Effector CD4-positive, alpha-beta T cell (primary cell): ENCODE measurements at regions not wholly inside any gene's neighbourhood (a gene's known extent, or its start where the extent isn't known, plus 50 kb on each side); places are given as distances from the start of the nearest gene placed in this dataset.
"Not testable (repeated sequence)": the region's sequence is repeated elsewhere in the genome, so short reads cannot be mapped to it uniquely, and the experiment has no call there.

Experiments
- DNase-seq: peaks from one replicate; pipeline ENCODE4 v3.0.0-alpha.2; 2020

- no peak for DNase-seq
These were observed 269.0 kb downstream of the KTN1 start for GRCh38 chr14:55848964-55849363.

- no peak for DNase-seq
These were observed 268.4 kb upstream of the PELI2 start for GRCh38 chr14:55849833-55850232.

GRCh38 chr14:55850825-55851241, 267.4 kb upstream of the PELI2 start:
- DNase-seq = no peak

- no peak for DNase-seq
These were observed 266.9 kb upstream of the PELI2 start for GRCh38 chr14:55851301-55851700.

- no peak for DNase-seq
These were observed 266.2 kb upstream of the PELI2 start for GRCh38 chr14:55851961-55852360.

GRCh38 chr14:55855751-55856150, 262.5 kb upstream of the PELI2 start:
- DNase-seq = no peak

- DNase-seq = no peak
These were observed 259.6 kb upstream of the PELI2 start for GRCh38 chr14:55858604-55859003.

GRCh38 chr14:55861561-55861960, 256.6 kb upstream of the PELI2 start:
- DNase-seq = not testable (repeated sequence)

GRCh38 chr14:55864890-55865655, 253.1 kb upstream of the PELI2 start:
- DNase-seq = no peak

- DNase-seq = no peak
These were observed 250.9 kb upstream of the PELI2 start for GRCh38 chr14:55867311-55867710.

GRCh38 chr14:55867719-55868118, 250.5 kb upstream of the PELI2 start:
- DNase-seq = no peak

- no peak for DNase-seq
These were observed 248.7 kb upstream of the PELI2 start for GRCh38 chr14:55869397-55870049.

GRCh38 chr14:55873169-55873568, 245.0 kb upstream of the PELI2 start:
- no peak for DNase-seq

GRCh38 chr14:55874785-55875184, 243.4 kb upstream of the PELI2 start:
- no peak for DNase-seq

- DNase-seq = no peak
These were observed 240.3 kb upstream of the PELI2 start for GRCh38 chr14:55877942-55878341.

GRCh38 chr14:55881577-55882241, 236.5 kb upstream of the PELI2 start:
- no peak for DNase-seq

- DNase-seq = no peak
These were observed 233.4 kb upstream of the PELI2 start for GRCh38 chr14:55884819-55885218.

- no peak for DNase-seq
These were observed 229.1 kb upstream of the PELI2 start for GRCh38 chr14:55889124-55889523.

GRCh38 chr14:55891692-55892091, 226.5 kb upstream of the PELI2 start:
- DNase-seq = no peak

GRCh38 chr14:55892906-55893305, 225.3 kb upstream of the PELI2 start:
- no peak for DNase-seq

GRCh38 chr14:55893705-55894104, 224.5 kb upstream of the PELI2 start:
- no peak for DNase-seq

- no peak for DNase-seq
These were observed 221.2 kb upstream of the PELI2 start for GRCh38 chr14:55897031-55897430.

GRCh38 chr14:55898938-55899337, 219.3 kb upstream of the PELI2 start:
- no peak for DNase-seq

GRCh38 chr14:55899531-55899930, 218.7 kb upstream of the PELI2 start:
- DNase-seq = no peak
